ENCODE measurements at regions not wholly inside any gene's neighbourhood (a gene's known extent, or its start where the extent isn't known, plus 50 kb on each side); places are given as distances from the start of the nearest gene placed in this dataset.
A peak's percentile ranks its signal among the peaks of the same experiment; 100 is the strongest.

- in situ Hi-C loops (cut with MboI): no loop called here
- H3K9me3 ChIP-seq (replicated peaks; ENCODE audit: control insufficient read depth, insufficient read depth, low read length): no peaks in the 10 kb centered on the region
- no peaks in the 10 kb centered on the region for H3K4me1 ChIP-seq (ENCODE audit: control insufficient read depth, insufficient read depth, low read length)
- ATAC-seq (peak; percentile 78), FAIRE-seq (no peak), DNase-seq (ENCODE audit: low read depth, low spot score) (no peak)
- POLR2A ChIA-PET: no interaction called here
- intact Hi-C loops (cut with micrococcal nuclease; ENCODE audit: unreplicated experiment): no loop called here
- RAD21 ChIA-PET (ENCODE audit: unreplicated experiment): no interaction called here
- 33% methylated on average over 7 of the region's 7 CpGs for WGBS (ENCODE audit: insufficient coverage, insufficient replicate concordance, low lambda C conversion rate, missing lambda C conversion rate)
- 0 out of 4 replicates have a peak, but pooled peaks cover 0 to 2% of the 10 kb centered on the region in 2 experiments for H3K27me3 ChIP-seq (replicated peaks in 1 of 2; ENCODE audit: control insufficient read depth in 2 of 2, insufficient read depth in 2 of 2, low read length in 1 of 2)
- no peak overlapping the region for H3K4me2 ChIP-seq (ENCODE audit: control insufficient read depth, insufficient read depth)
- no peaks in the 10 kb centered on the region for H4K20me1 ChIP-seq (ENCODE audit: control insufficient read depth, insufficient read depth)
- no peak overlapping the region for H3K4me3 ChIP-seq
- H3K79me2 ChIP-seq (ENCODE audit: control insufficient read depth, insufficient read depth, low read length): no peaks in the 10 kb centered on the region
- H3K27ac ChIP-seq (ENCODE audit: control insufficient read depth, insufficient read depth): no peak overlapping the region
- H3K9ac ChIP-seq (ENCODE audit: control insufficient read depth, insufficient read depth, low read length): no peak overlapping the region
- H3K36me3 ChIP-seq (ENCODE audit: control insufficient read depth in 2 of 2, insufficient read depth in 2 of 2, low read length in 1 of 2): no peaks in the 10 kb centered on the region
- BruUV-seq (replicated peaks): no TSS peak
- no peak overlapping the region for H2AFZ ChIP-seq (ENCODE audit: control insufficient read depth, low read depth, low read length)
- SMC1A ChIA-PET (ENCODE audit: uncharacterized antibody, unreplicated experiment): no interaction called here
- no peak for TF ChIP-seq FOS (IDR thresholded peaks at IDR 0.05; ENCODE audit: borderline replicate concordance, extremely low read depth, insufficient read length)
- TF ChIP-seq CTCF (IDR thresholded peaks at IDR 0.05 in 2 of 3, conservative IDR thresholded peaks at IDR 0.05 in 1 of 3; ENCODE audit: control insufficient read depth in 2 of 3, extremely low read depth in 1 of 3, insufficient read depth in 1 of 3, low read depth in 3 of 3, low read length in 3 of 3): peak; percentile 39 to 49 (median 43)
- no peak for TF ChIP-seq BCLAF1 (IDR thresholded peaks at IDR 0.05)
- TF ChIP-seq ZBTB40 (IDR thresholded peaks at IDR 0.05; ENCODE audit: borderline replicate concordance): no peak
- TF ChIP-seq CBFB (IDR thresholded peaks at IDR 0.05; ENCODE audit: low read depth): no peak
- CTCF ChIA-PET: interaction anchor here (0.9 to 1.5 kb wide), 2 partner anchors 17 kb away, joined by 3 to 11 read pairs; no protein-coding TSS in a partner anchor
Measured at GRCh38 chr16:82439678-82440293, 187.0 kb upstream of the CDH13 start.

Measured in GM12878 (cell line).